Epithelial cell of esophagus (primary cell): ENCODE measurements at regions not wholly inside any gene's neighbourhood (a gene's known extent, or its start where the extent isn't known, plus 50 kb on each side); places are given as distances from the start of the nearest gene placed in this dataset.

ENCODE experiments used
- DNase-seq: peaks from one replicate; pipeline ENCODE4 v3.0.0; 2010; ENCODE audit warnings: low read depth
- H3K4me3 ChIP-seq: 2 replicates; pipeline ENCODE4 v1.5.1; 2011; ENCODE audit warnings: mild to moderate bottlenecking, low read length, control low read depth
- TF ChIP-seq, protein P1 (sequence below): IDR thresholded peaks from 2 replicates; pipeline ENCODE4 v1.5.1; 2011; ENCODE audit warnings: low read depth, mild to moderate bottlenecking, low read length, control low read depth, inconsistent platforms; ENCODE audit not compliant: insufficient read depth; ENCODE audit errors: missing control alignments

DNA sequence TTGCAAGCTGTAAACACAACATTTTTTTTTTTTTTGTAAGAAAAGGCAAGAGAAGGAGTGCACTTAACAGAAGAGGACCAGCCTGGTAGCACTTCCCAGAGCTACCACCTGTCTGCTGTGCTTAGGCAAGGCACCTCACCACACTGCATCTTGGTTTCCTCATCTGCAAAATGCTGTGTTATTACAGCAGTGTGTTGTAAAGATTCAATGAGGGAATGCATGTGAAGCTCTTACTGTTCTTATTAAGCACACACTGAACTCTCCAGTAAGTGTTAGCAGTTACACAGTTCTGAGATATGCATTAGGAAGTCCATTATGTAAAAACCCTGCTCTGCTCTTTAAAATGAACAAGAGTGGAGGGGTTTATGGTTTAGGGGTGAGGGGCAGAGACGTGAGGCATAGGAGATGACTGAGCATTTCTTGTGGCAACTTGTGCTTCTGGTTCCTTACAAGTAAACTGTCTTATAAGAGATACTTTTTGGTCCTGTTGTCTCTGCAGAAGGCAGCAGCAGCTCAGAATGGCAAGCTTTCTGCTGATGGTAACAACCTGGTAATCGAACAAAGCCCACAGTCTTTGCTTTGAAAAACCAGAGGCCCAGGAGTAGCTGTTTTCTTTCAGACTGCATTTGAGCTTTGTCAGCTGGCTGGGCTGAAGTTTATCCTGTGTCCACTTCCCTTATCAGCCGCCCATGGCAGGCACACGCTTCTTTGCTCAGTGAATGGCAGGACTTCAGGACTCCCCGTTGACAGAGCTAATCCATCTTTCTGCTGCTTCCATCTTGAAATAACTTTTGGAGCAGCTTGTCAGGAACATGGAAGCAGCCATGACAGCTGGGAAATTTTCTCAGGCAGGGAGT, 98.8 kb upstream of the BMPER start:
- no peak overlapping the region for H3K4me3 ChIP-seq
- peak; percentile 47 for DNase-seq
- TF ChIP-seq, protein P1, sequence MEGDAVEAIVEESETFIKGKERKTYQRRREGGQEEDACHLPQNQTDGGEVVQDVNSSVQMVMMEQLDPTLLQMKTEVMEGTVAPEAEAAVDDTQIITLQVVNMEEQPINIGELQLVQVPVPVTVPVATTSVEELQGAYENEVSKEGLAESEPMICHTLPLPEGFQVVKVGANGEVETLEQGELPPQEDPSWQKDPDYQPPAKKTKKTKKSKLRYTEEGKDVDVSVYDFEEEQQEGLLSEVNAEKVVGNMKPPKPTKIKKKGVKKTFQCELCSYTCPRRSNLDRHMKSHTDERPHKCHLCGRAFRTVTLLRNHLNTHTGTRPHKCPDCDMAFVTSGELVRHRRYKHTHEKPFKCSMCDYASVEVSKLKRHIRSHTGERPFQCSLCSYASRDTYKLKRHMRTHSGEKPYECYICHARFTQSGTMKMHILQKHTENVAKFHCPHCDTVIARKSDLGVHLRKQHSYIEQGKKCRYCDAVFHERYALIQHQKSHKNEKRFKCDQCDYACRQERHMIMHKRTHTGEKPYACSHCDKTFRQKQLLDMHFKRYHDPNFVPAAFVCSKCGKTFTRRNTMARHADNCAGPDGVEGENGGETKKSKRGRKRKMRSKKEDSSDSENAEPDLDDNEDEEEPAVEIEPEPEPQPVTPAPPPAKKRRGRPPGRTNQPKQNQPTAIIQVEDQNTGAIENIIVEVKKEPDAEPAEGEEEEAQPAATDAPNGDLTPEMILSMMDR = no peak

DNA sequence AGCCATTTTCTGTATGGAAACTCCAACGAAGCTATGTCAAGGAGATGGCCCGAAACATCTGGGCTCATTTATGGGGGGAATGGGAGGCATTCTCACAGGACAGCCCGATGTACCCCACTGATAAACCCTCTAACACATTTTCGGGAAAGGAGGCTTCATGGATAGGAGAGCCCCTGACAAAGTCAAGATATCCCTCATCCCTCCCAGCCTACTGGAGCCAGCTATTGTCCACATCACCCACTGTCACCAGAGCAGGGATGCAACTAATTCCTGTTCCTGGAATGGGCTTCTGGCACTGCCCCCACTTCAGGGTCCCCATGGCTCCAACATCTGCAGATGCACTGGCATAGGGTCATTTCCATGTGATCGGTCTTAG, 98.2 kb upstream of the BMPER start:
- DNase-seq = no peak
- H3K4me3 ChIP-seq = no peak overlapping the region
- TF ChIP-seq, protein P1 = no peak

DNA sequence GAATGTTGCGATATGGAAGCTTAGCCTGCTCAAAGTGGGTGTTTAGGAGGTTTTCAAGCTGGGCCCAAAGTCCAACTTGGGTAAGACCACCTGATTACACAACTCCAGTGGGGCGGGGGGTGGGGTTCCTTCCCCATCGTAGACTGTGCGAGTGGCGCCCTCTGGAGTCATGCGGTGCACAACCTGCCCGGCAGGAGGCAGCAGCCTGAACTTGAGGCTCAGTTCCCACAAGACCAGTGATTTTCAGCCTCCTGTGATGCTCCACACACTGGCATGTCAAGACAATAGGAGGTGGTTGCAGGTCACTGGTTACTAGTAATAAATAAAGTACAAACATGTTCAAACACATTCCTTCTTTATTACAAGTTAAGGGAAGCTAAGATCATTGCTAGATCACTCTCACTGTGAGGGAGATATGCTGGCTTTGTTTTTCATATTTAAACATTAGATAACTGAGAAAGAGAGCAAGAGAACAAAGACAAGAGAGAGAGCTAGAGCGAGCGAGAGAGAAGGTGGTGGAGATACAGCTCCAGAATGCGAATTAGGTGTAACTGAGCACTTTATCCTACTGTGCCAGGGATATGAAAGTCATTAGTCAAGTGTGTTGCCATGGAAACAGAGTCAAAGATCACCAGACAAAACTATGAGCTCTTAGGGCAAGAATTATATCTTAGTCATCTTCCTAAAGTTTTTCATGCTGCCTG, 97.4 kb upstream of the BMPER start:
- H3K4me3 ChIP-seq = no peak overlapping the region
- DNase-seq = peak; percentile 99
- TF ChIP-seq, protein P1 = peak; percentile 80

DNA sequence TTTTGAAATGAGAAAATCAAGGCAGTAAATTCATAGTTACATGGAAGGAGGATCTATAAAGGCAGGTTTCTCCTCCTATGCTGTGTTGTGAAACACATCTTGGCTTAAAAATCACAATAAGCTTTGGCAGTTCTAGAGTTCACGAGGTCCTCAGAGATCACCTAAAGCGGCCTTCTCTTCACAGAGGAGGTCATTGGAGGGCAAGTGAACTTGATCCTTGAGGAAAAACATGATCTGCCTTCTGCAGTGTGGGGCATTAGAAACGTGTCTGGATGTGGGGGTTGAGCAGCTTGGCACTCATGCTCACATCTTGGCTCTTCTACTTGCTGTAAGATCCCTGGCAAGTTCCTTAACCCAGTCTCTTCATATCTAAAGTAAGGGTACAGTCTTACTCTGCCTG, 96.1 kb upstream of the BMPER start:
- H3K4me3 ChIP-seq = no peak overlapping the region
- TF ChIP-seq, protein P1 = no peak
- DNase-seq = no peak

DNA sequence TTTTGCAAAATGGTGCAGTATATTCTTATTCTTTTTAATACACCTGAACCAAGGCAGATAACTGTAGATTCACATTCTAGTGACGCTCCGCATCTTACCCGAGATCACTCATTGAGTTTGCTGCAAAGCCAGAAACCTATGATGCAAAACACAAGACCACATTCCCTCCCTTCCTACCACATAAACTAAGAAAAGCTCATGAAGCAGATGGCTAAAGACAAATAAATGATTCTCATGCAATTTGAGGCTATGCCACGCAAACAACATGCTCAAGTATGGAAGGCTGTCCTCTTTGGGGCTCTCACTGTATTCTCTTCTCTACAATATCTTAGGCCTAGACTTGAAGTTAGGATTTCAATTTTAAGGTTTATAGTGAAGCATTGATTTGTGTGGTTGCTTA, 95.0 kb upstream of the BMPER start:
- no peak overlapping the region for H3K4me3 ChIP-seq
- TF ChIP-seq, protein P1 = no peak

DNA sequence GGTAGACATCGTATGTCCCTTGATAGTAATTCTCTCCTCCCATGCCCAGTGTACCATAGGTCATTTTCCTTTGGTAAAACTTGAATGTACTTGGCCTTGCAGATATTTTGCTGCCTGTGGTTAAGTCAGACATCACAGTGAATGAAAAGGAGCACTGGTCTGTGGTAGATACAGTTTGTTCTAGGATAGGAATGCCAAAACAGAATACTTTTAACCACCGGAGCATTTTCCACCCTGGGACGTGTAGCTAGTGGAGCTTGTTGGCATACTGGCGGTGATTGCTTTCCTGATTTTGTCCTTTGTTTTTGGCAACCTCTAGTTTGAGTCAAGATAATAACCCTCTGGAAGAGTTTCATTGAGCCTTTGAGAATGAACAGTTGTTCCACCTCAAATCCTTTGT, 92.0 kb upstream of the BMPER start:
- no peak overlapping the region for H3K4me3 ChIP-seq
- TF ChIP-seq, protein P1 = no peak
- no peak for DNase-seq

More for the DNA sequence above, 95.0 kb upstream of the BMPER start:
- no peak for DNase-seq
